Activated T-cell treated with anti-CD3 and anti-CD28 coated beads for 1 hour (primary cell): ENCODE measurements at regions not wholly inside any gene's neighbourhood (a gene's known extent, or its start where the extent isn't known, plus 50 kb on each side); places are given as distances from the start of the nearest gene placed in this dataset.
"Not testable (repeated sequence)": the region's sequence is repeated elsewhere in the genome, so short reads cannot be mapped to it uniquely, and the experiment has no call there.

Experiments used
- DNase-seq: peaks from one replicate; pipeline ENCODE4 v3.0.0-alpha.2; 2020; ENCODE audit warnings: low read depth

- DNase-seq = no peak
These were observed 190.1 kb upstream of the AKR1E2 start for GRCh38 chr10:4635883-4636282.

GRCh38 chr10:4635388-4635787, 190.6 kb upstream of the AKR1E2 start:
- DNase-seq = no peak

GRCh38 chr10:4633776-4634175, 192.2 kb upstream of the AKR1E2 start:
- DNase-seq = no peak

GRCh38 chr10:4633186-4633585, 192.8 kb upstream of the AKR1E2 start:
- no peak for DNase-seq

- DNase-seq = no peak
These were observed 193.2 kb upstream of the AKR1E2 start for GRCh38 chr10:4632757-4633156.

GRCh38 chr10:4626919-4627318, 199.1 kb upstream of the AKR1E2 start:
- DNase-seq = no peak

- DNase-seq = no peak
These were observed 202.1 kb upstream of the AKR1E2 start for GRCh38 chr10:4623757-4624420.

GRCh38 chr10:4623200-4623599, 202.8 kb upstream of the AKR1E2 start:
- no peak for DNase-seq

GRCh38 chr10:4622384-4622783, 203.6 kb upstream of the AKR1E2 start:
- no peak for DNase-seq

- DNase-seq = no peak
These were observed 208.4 kb upstream of the AKR1E2 start for GRCh38 chr10:4617589-4617988.

- no peak for DNase-seq
These were observed 211.0 kb upstream of the AKR1E2 start for GRCh38 chr10:4615042-4615441.

GRCh38 chr10:4609251-4609650, 216.8 kb upstream of the AKR1E2 start:
- no peak for DNase-seq

- no peak for DNase-seq
These were observed 218.3 kb upstream of the AKR1E2 start for GRCh38 chr10:4607681-4608080.

- DNase-seq = no peak
These were observed 219.0 kb upstream of the AKR1E2 start for GRCh38 chr10:4606856-4607636.

- DNase-seq = no peak
These were observed 223.1 kb upstream of the AKR1E2 start for GRCh38 chr10:4602764-4603491.

- DNase-seq = no peak
These were observed 226.5 kb upstream of the AKR1E2 start for GRCh38 chr10:4599471-4599870.

GRCh38 chr10:4597898-4598297, 228.1 kb upstream of the AKR1E2 start:
- DNase-seq = not testable (repeated sequence)

- DNase-seq = no peak
These were observed 229.1 kb upstream of the AKR1E2 start for GRCh38 chr10:4596951-4597350.

- no peak for DNase-seq
These were observed 230.2 kb upstream of the AKR1E2 start for GRCh38 chr10:4595719-4596319.

- DNase-seq = no peak
These were observed 235.2 kb upstream of the AKR1E2 start for GRCh38 chr10:4590807-4591206.

- DNase-seq = no peak
These were observed 237.2 kb upstream of the AKR1E2 start for GRCh38 chr10:4588824-4589223.

- no peak for DNase-seq
These were observed 238.5 kb upstream of the AKR1E2 start for GRCh38 chr10:4587466-4587865.

GRCh38 chr10:4586776-4587175, 239.2 kb upstream of the AKR1E2 start:
- DNase-seq = no peak
